DND-41 (cell line): ENCODE measurements at regions not wholly inside any gene's neighbourhood (a gene's known extent, or its start where the extent isn't known, plus 50 kb on each side); places are given as distances from the start of the nearest gene placed in this dataset.

Experiments
- CTCF ChIP-seq: IDR thresholded peaks from 2 replicates; pipeline ENCODE4 v1.5.1; 2012; ENCODE audit warnings: borderline replicate concordance, low read length, moderate library complexity, mild to moderate bottlenecking; ENCODE audit not compliant: poor library complexity, severe bottlenecking; ENCODE audit errors: extremely low read depth
- EZH2 ChIP-seq: IDR thresholded peaks from 3 replicates; pipeline ENCODE4 v1.6.1; 2012; ENCODE audit warnings: borderline replicate concordance, low read depth, mild to moderate bottlenecking, moderate library complexity, low read length, inconsistent platforms; ENCODE audit not compliant: severe bottlenecking

DNA sequence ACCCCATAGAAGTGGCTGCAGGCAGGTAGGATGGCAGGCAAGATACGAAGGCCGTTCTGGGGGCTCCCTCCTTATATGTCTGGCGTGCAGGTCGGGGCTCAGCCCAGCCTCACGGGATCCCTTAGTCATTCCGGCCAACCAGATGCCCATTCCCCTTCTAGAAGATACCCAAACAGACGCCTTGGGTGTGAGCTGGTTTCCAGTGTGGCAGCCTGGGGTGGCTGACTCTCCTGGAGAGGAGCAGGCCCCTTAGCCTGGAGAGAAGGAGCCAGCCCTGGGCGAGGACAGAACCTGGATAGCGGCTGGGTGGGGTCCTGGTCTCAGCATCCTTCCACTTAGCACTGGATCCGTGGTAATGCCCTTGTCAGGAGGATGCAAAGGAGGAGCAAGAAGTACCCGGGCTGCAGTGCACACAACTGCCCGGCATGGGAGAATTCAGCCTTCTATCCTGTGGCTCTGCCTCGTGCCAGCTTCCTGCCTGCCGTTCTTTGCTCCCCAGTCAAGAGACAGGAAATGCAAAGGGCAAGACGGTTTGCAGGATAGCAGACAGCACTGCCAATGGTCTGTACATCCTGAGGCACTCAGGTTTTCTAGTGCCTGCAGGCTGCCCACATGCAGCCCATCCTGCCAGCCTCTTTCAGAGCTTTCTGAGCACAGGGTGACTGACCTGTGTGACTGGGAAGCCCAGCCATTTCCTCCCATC lies 56.7 kb upstream of the WASF3 start:
- TF ChIP-seq EZH2 (no peak), CTCF (no peak)
